VCaP (cell line): ENCODE measurements at regions not wholly inside any gene's neighbourhood (a gene's known extent, or its start where the extent isn't known, plus 50 kb on each side); places are given as distances from the start of the nearest gene placed in this dataset.

Experiments
- H3K27ac ChIP-seq: fragments of 450-650 bp; 2 replicates; pipeline ENCODE4 v1.5.1; 2017
- CTCF ChIP-seq: fragments of 450-650 bp; conservative IDR thresholded peaks from 2 replicates; pipeline ENCODE4 v1.5.1; 2017; ENCODE audit warnings: mild to moderate bottlenecking, moderate library complexity

- no peak for TF ChIP-seq CTCF
- H3K27ac ChIP-seq, result no peak overlapping the region
Measured at GRCh38 chr13:111895896-111896821, 170.8 kb upstream of the SOX1 start.

GRCh38 chr13:111897178-111897845, 169.6 kb upstream of the SOX1 start:
- H3K27ac ChIP-seq, result no peak overlapping the region
- TF ChIP-seq CTCF, result no peak

- H3K27ac ChIP-seq, result no peak overlapping the region
- no peak for TF ChIP-seq CTCF
Measured at GRCh38 chr13:111897846-111898215, 169.1 kb upstream of the SOX1 start.

- no peak overlapping the region for H3K27ac ChIP-seq
- no peak for TF ChIP-seq CTCF
Measured at GRCh38 chr13:111898956-111899713, 167.8 kb upstream of the SOX1 start.

GRCh38 chr13:111899714-111900389, 167.1 kb upstream of the SOX1 start:
- TF ChIP-seq CTCF, result no peak
- H3K27ac ChIP-seq, result no peak overlapping the region

GRCh38 chr13:111900390-111901131, 166.4 kb upstream of the SOX1 start:
- H3K27ac ChIP-seq, result no peak overlapping the region
- no peak for TF ChIP-seq CTCF
